ENCODE measurements at regions not wholly inside any gene's neighbourhood (a gene's known extent, or its start where the extent isn't known, plus 50 kb on each side); places are given as distances from the start of the nearest gene placed in this dataset.

- TF ChIP-seq CTCF (IDR thresholded peaks at IDR 0.05) (no peak), JUND (IDR thresholded peaks at IDR 0.05) (no peak), EP300 (IDR thresholded peaks at IDR 0.05; ENCODE audit: borderline replicate concordance in 1 of 2, low read depth in 1 of 2, low read length in 1 of 2) (no peak), CHD2 (IDR thresholded peaks at IDR 0.05; ENCODE audit: low read length, partially characterized antibody) (no peak), ZBTB33 (IDR thresholded peaks at IDR 0.05; ENCODE audit: borderline replicate concordance, low read depth) (no peak), GATA2 (CRISPR knock-in tag; IDR thresholded peaks at IDR 0.05) (no peak), RFX5 (IDR thresholded peaks at IDR 0.05; ENCODE audit: low read length) (no peak), RCOR1 (IDR thresholded peaks at IDR 0.05; ENCODE audit: low read length) (no peak), POLR2AphosphoS5 (IDR thresholded peaks at IDR 0.05; ENCODE audit: low read depth, low read length) (no peak), REST (IDR thresholded peaks at IDR 0.05; ENCODE audit: low read depth, low read length) (no peak), TAF1 (IDR thresholded peaks at IDR 0.05; ENCODE audit: borderline replicate concordance, low read depth, low read length) (no peak), MXI1 (IDR thresholded peaks at IDR 0.05; ENCODE audit: low read depth, low read length) (no peak)
Observed at GRCh38 chr3:72101494-72101893, 316.5 kb upstream of the PROK2 start.
